BJ (cell line): ENCODE measurements at regions not wholly inside any gene's neighbourhood (a gene's known extent, or its start where the extent isn't known, plus 50 kb on each side); places are given as distances from the start of the nearest gene placed in this dataset.

Experiments
- CTCF ChIA-PET: fragments of 350-600 bp; formaldehyde crosslinking; extraction: SDS; loops from one replicate; lab custom pipeline; 2021; ENCODE audit warnings: antibody characterized with exemption, inconsistent platforms; lab: Yijun Ruan, JAX
- POLR2A ChIA-PET: fragments of 300-600 bp; sonication (Branson Sonifier 250); formaldehyde crosslinking; extraction: SDS; loops from one replicate; lab custom pipeline; 2021; ENCODE audit warnings: antibody characterized with exemption; lab: Charles Lee
- DNase-seq: peaks from one replicate; pipeline ENCODE4 v3.0.0-alpha.2; 2011; ENCODE audit warnings: low read depth
- H3K27me3 ChIP-seq: 2 replicates; pipeline ENCODE4 v1.6.0; 2011; ENCODE audit warnings: low read length; ENCODE audit not compliant: control insufficient read depth, insufficient read depth
- H3K36me3 ChIP-seq: 2 replicates; pipeline ENCODE4 v1.5.1; 2011; ENCODE audit warnings: low read length; ENCODE audit not compliant: control insufficient read depth, insufficient read depth
- H3K4me3 ChIP-seq: 2 replicates; pipeline ENCODE4 v1.5.1; 2011; ENCODE audit warnings: low read depth, mild to moderate bottlenecking, control low read depth, low read length
- CTCF ChIP-seq: IDR thresholded peaks from 2 replicates; pipeline ENCODE4 v1.5.1; 2011; ENCODE audit warnings: low read depth, mild to moderate bottlenecking, control low read depth, inconsistent platforms, low read length, moderate library complexity; ENCODE audit not compliant: insufficient read depth

- TF ChIP-seq CTCF, result no peak
- no peak for DNase-seq
- ChIA-PET CTCF (interaction anchor here (0.7 kb wide), 1 partner anchor 437 kb away, joined by 4 read pairs; no protein-coding TSS in a partner anchor), POLR2A (no interaction called here)
- no peaks in the 10 kb centered on the region for H3K36me3 ChIP-seq
- no peak overlapping the region for H3K4me3 ChIP-seq
- no peaks in the 10 kb centered on the region for H3K27me3 ChIP-seq
Observed at GRCh38 chr2:34474646-34475045, 875.5 kb upstream of the FAM98A start.

GRCh38 chr2:34447097-34447496 is 848.0 kb upstream of the FAM98A start:
- no peaks in the 10 kb centered on the region for H3K27me3 ChIP-seq
- no peak for DNase-seq
- H3K36me3 ChIP-seq, result no peaks in the 10 kb centered on the region
- no peak for TF ChIP-seq CTCF
- POLR2A ChIA-PET, result no interaction called here
- H3K4me3 ChIP-seq, result no peak overlapping the region
- CTCF ChIA-PET, result interaction anchor here (0.8 kb wide), 1 partner anchor 13 kb away, joined by 3 read pairs; no protein-coding TSS in a partner anchor

- TF ChIP-seq CTCF, result no peak
Observed at GRCh38 chr2:34423301-34423700, 824.2 kb upstream of the FAM98A start.

GRCh38 chr2:34419856-34420255 is 820.8 kb upstream of the FAM98A start:
- POLR2A ChIA-PET, result no interaction called here
- H3K27me3 ChIP-seq, result no peaks in the 10 kb centered on the region
- TF ChIP-seq CTCF, result no peak
- H3K36me3 ChIP-seq, result no peaks in the 10 kb centered on the region
- no peak overlapping the region for H3K4me3 ChIP-seq
- CTCF ChIA-PET, result no interaction called here
- no peak for DNase-seq

More at GRCh38 chr2:34423301-34423700, 824.2 kb upstream of the FAM98A start:
- Histone ChIP-seq H3K36me3 (no peaks in the 10 kb centered on the region), H3K4me3 (no peak overlapping the region), H3K27me3 (no peaks in the 10 kb centered on the region)
- ChIA-PET POLR2A (no interaction called here), CTCF (no interaction called here)
- DNase-seq, result no peak

GRCh38 chr2:34416856-34417255 is 817.8 kb upstream of the FAM98A start:
- Histone ChIP-seq H3K27me3 (no peaks in the 10 kb centered on the region), H3K4me3 (no peak overlapping the region), H3K36me3 (no peaks in the 10 kb centered on the region)
- ChIA-PET POLR2A (no interaction called here), CTCF (no interaction called here)
- TF ChIP-seq CTCF, result no peak
- no peak for DNase-seq
